ENCODE measurements at regions not wholly inside any gene's neighbourhood (a gene's known extent, or its start where the extent isn't known, plus 50 kb on each side); places are given as distances from the start of the nearest gene placed in this dataset.
A peak's percentile ranks its signal among the peaks of the same experiment; 100 is the strongest.

- no peak for TF ChIP-seq PAX5 (IDR thresholded peaks at IDR 0.05; ENCODE audit: insufficient read depth, low read length, severe bottlenecking)
- TF ChIP-seq POLR2A (IDR thresholded peaks at IDR 0.05; ENCODE audit: low read depth, low read length) = no peak
- no peak for TF ChIP-seq POU2F2 (IDR thresholded peaks at IDR 0.05; ENCODE audit: low read depth, low read length)
- no peak for TF ChIP-seq TAF1 (IDR thresholded peaks at IDR 0.05; ENCODE audit: low read depth, low read length)
- TF ChIP-seq POLR2AphosphoS5 (IDR thresholded peaks at IDR 0.05; ENCODE audit: low read depth, low read length) = no peak
- TF ChIP-seq SPI1 (IDR thresholded peaks at IDR 0.05; ENCODE audit: low read depth, low read length) = no peak
- DNase-seq (ENCODE audit: insufficient read length, low spot score) = no peak
- no peak for FAIRE-seq
Observed at GRCh38 chr1:194503209-194503608, 1316.8 kb upstream of the B3GALT2 start.

GRCh38 chr1:194495434-194495833 lies 1309.0 kb upstream of the B3GALT2 start:
- FAIRE-seq (no peak), DNase-seq (ENCODE audit: insufficient read length, low spot score) (no peak)
- TF ChIP-seq POLR2A (IDR thresholded peaks at IDR 0.05; ENCODE audit: low read depth, low read length) (no peak), POU2F2 (IDR thresholded peaks at IDR 0.05; ENCODE audit: low read depth, low read length) (no peak)

DNA sequence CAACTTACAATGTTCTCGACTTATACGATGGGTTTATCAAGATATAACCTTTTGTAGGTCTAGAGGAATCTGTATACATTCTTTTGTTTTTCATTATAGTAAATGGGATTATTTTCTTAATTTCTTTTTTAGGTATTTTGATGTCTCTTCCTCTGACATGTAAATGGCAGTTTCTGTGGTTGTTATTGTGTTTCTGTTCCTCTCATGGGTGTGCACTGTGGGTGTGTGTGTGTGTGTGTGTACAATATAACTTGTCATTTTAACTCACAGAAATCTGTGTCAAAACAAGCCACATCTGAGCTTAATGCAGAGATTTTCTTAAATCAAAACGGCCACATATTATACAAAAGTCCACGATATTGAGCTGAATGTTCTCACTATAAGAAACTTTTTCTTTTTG lies 1300.8 kb upstream of the B3GALT2 start:
- no peak for DNase-seq (ENCODE audit: insufficient read length, low spot score)
- FAIRE-seq = no peak
- TF ChIP-seq SPI1 (IDR thresholded peaks at IDR 0.05; ENCODE audit: low read depth, low read length) (peak; percentile 70), POU2F2 (IDR thresholded peaks at IDR 0.05; ENCODE audit: low read depth, low read length) (no peak)

- no peak for DNase-seq (ENCODE audit: insufficient read length, low spot score)
- TF ChIP-seq SPI1 (IDR thresholded peaks at IDR 0.05; ENCODE audit: low read depth, low read length) (no peak), POU2F2 (IDR thresholded peaks at IDR 0.05; ENCODE audit: low read depth, low read length) (no peak), PAX5 (IDR thresholded peaks at IDR 0.05; ENCODE audit: insufficient read depth, low read length, severe bottlenecking) (no peak), TAF1 (IDR thresholded peaks at IDR 0.05; ENCODE audit: low read depth, low read length) (no peak), POLR2A (IDR thresholded peaks at IDR 0.05; ENCODE audit: low read depth, low read length) (no peak), POLR2AphosphoS5 (IDR thresholded peaks at IDR 0.05; ENCODE audit: low read depth, low read length) (no peak)
- no peak for FAIRE-seq
Observed at GRCh38 chr1:194485432-194485831, 1299.0 kb upstream of the B3GALT2 start.

DNA sequence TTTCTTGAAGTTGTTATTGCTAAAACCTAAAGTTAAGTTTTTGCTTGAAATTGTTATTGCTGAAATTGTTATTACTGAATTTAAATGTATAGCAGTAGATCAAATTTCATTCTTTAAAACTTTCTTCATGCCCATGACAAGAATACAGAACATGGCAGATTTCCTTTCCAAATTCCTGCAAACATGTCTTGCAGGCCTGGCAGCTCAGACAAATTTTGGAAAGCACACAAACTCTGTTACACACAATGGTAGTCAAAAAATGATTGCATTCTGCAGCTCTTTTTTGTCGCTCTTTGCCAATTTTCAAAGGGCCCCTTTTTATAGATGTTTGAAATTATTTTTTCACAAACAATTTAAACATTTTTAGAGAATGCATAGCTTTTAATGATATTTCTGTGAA lies 1292.3 kb upstream of the B3GALT2 start:
- TF ChIP-seq TAF1 (IDR thresholded peaks at IDR 0.05; ENCODE audit: low read depth, low read length) (no peak), POU2F2 (IDR thresholded peaks at IDR 0.05; ENCODE audit: low read depth, low read length) (no peak), POLR2AphosphoS5 (IDR thresholded peaks at IDR 0.05; ENCODE audit: low read depth, low read length) (no peak), SPI1 (IDR thresholded peaks at IDR 0.05; ENCODE audit: low read depth, low read length) (no peak), POLR2A (IDR thresholded peaks at IDR 0.05; ENCODE audit: low read depth, low read length) (no peak), PAX5 (IDR thresholded peaks at IDR 0.05; ENCODE audit: insufficient read depth, low read length, severe bottlenecking) (no peak)
- no peak for FAIRE-seq
- no peak for DNase-seq (ENCODE audit: insufficient read length, low spot score)

- DNase-seq (ENCODE audit: insufficient read length, low spot score) (no peak), FAIRE-seq (no peak)
- peak; percentile 86 for TF ChIP-seq SPI1 (IDR thresholded peaks at IDR 0.05; ENCODE audit: low read depth, low read length)
- TF ChIP-seq POLR2AphosphoS5 (IDR thresholded peaks at IDR 0.05; ENCODE audit: low read depth, low read length) = no peak
Observed at GRCh38 chr1:194477908-194478307, 1291.5 kb upstream of the B3GALT2 start.

DNA sequence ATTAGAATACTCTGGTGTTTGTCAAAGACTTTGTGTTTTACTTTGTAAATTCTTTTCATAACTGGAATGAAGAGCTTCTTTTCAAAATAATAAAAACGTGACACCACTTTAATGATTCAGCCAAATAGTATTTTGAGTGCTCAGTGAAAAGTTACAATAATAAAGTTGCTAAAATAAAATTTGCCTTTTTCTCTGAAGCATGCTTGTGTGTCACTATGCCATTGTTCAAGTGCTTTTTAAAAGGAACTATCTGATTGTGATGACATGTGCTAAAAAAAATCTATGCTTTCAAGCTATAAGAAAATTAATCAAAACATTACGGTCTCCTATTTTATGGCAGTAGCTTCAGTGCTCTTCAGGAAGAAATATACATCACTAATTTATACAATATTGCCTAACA lies 1290.5 kb upstream of the B3GALT2 start:
- no peak for TF ChIP-seq POLR2AphosphoS5 (IDR thresholded peaks at IDR 0.05; ENCODE audit: low read depth, low read length)
- TF ChIP-seq PAX5 (IDR thresholded peaks at IDR 0.05; ENCODE audit: insufficient read depth, low read length, severe bottlenecking) = no peak
- TF ChIP-seq TAF1 (IDR thresholded peaks at IDR 0.05; ENCODE audit: low read depth, low read length) = no peak
- no peak for TF ChIP-seq SPI1 (IDR thresholded peaks at IDR 0.05; ENCODE audit: low read depth, low read length)
- no peak for TF ChIP-seq POLR2A (IDR thresholded peaks at IDR 0.05; ENCODE audit: low read depth, low read length)
- no peak for TF ChIP-seq POU2F2 (IDR thresholded peaks at IDR 0.05; ENCODE audit: low read depth, low read length)
- FAIRE-seq (no peak), DNase-seq (ENCODE audit: insufficient read length, low spot score) (no peak)

- DNase-seq (ENCODE audit: insufficient read length, low spot score) (no peak), FAIRE-seq (no peak)
- TF ChIP-seq SPI1 (IDR thresholded peaks at IDR 0.05; ENCODE audit: low read depth, low read length) (0 out of 2 replicates have a peak, but pooled peaks have one; percentile 21), POLR2A (IDR thresholded peaks at IDR 0.05; ENCODE audit: low read depth, low read length) (no peak)
Observed at GRCh38 chr1:194476351-194476750, 1289.9 kb upstream of the B3GALT2 start.

DNA sequence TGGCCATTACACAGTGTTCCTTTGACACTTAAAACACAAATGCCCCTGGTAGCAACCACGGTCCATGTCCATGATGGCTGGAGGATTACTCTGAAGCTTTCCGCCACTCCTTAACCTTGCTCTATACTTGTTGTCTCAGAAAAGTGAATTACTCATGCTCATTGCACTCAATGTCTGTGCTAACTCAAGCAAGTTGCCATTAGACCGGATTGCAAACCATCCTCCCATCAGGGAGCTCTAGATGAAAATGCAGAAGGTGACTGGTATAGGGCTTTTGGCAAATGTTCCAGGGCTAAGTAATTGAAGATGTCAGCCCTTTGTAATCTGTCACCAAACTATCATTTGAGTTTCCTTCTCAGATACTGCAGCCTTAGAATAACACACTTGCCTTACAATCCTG lies 1288.3 kb upstream of the B3GALT2 start:
- DNase-seq (ENCODE audit: insufficient read length, low spot score) = no peak
- FAIRE-seq = no peak
- TF ChIP-seq POLR2A (IDR thresholded peaks at IDR 0.05; ENCODE audit: low read depth, low read length) = no peak
- no peak for TF ChIP-seq POU2F2 (IDR thresholded peaks at IDR 0.05; ENCODE audit: low read depth, low read length)

GRCh38 chr1:194473766-194474165 lies 1287.4 kb upstream of the B3GALT2 start:
- FAIRE-seq (no peak), DNase-seq (ENCODE audit: insufficient read length, low spot score) (no peak)

DNA sequence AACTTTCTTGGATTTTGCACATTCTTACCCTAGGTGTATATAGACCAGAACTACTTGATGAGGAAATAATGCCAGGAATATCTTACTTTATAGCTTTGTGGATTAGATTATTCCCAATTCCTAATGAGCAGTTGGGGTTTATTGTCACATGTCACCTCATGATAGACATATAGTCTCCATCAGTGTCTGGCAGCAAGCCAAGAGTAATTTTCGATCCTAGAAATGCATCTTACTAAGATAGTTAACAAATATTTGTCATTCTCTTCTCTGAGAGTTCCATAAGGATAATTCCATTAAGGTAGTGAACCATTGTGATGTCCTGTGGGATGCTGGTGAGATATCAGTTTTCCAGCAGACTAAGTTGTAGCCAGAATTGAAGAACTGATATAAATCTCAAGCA lies 1282.9 kb upstream of the B3GALT2 start:
- FAIRE-seq (no peak), DNase-seq (ENCODE audit: insufficient read length, low spot score) (no peak)
- no peak for TF ChIP-seq SPI1 (IDR thresholded peaks at IDR 0.05; ENCODE audit: low read depth, low read length)
- no peak for TF ChIP-seq PAX5 (IDR thresholded peaks at IDR 0.05; ENCODE audit: insufficient read depth, low read length, severe bottlenecking)
- TF ChIP-seq POLR2A (IDR thresholded peaks at IDR 0.05; ENCODE audit: low read depth, low read length) = no peak
- TF ChIP-seq TAF1 (IDR thresholded peaks at IDR 0.05; ENCODE audit: low read depth, low read length) = no peak
- TF ChIP-seq POU2F2 (IDR thresholded peaks at IDR 0.05; ENCODE audit: low read depth, low read length) = no peak
- TF ChIP-seq POLR2AphosphoS5 (IDR thresholded peaks at IDR 0.05; ENCODE audit: low read depth, low read length) = no peak

More at GRCh38 chr1:194473766-194474165, 1287.4 kb upstream of the B3GALT2 start:
- TF ChIP-seq SPI1 (IDR thresholded peaks at IDR 0.05; ENCODE audit: low read depth, low read length) (no peak), POLR2A (IDR thresholded peaks at IDR 0.05; ENCODE audit: low read depth, low read length) (no peak)
